HG02884 (cell line): ENCODE measurements at regions not wholly inside any gene's neighbourhood (a gene's known extent, or its start where the extent isn't known, plus 50 kb on each side); places are given as distances from the start of the nearest gene placed in this dataset.

Experiments
- ATAC-seq: cut with Tn5 transposase; IDR thresholded peaks from one replicate; pipeline ENCODE4 v1.9.1; 2021; ENCODE audit warnings: mild to moderate bottlenecking, moderate library complexity; ENCODE audit not compliant: unreplicated experiment

GRCh38 chr4:120526033-120526432 lies 396.5 kb downstream of the PRDM5 start:
- no peak for ATAC-seq

- ATAC-seq = no peak
Observed at GRCh38 chr4:120525106-120525505, 397.4 kb downstream of the PRDM5 start.

DNA sequence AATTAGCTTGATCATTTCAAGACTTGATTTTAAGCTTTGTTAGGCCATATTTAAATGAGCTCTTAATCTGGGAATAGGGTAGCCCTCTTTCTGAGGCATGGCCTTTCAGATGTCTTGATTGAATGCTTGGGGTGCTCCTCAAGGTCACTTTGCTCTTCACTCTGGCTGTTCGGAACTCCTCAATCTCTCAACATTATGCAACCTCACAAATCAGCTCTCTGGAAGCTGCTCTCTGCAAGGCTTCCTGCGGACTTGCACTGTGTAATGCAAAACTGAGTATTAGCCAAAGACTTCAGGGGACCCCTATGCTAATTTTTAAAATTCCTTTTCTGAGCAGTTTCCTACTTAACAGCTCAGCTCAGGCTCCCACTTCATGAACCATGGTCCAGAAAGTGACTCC lies 398.3 kb downstream of the PRDM5 start:
- no peak for ATAC-seq

GRCh38 chr4:120520761-120521160 lies 401.8 kb downstream of the PRDM5 start:
- ATAC-seq = no peak

- ATAC-seq = peak; percentile 76
Observed at GRCh38 chr4:120517966-120518365, 404.6 kb downstream of the PRDM5 start.

DNA sequence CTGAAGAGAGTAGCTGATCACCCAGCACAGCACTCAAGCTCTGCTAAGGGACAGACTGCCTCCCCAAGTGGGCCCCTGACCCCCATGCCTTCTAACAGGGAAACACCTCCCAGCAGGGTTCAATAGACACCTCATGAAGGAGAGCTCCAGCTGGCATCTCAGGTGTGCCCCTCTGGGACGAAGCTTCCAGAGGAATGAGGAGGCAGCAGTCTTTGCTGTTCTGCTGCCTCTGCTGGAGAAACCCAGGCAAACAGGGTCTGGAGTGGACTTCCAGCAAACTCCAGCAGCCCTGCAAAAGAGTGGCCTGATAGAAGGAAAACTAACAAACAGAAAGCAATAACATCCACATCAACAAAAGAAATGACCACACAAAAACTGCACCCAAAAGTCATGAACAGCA lies 412.8 kb downstream of the PRDM5 start:
- no peak for ATAC-seq

- no peak for ATAC-seq
Observed at GRCh38 chr4:120509222-120509621, 413.3 kb downstream of the PRDM5 start.

- ATAC-seq = no peak
Observed at GRCh38 chr4:120508036-120508435, 414.5 kb downstream of the PRDM5 start.

GRCh38 chr4:120506536-120506935 lies 416.0 kb downstream of the PRDM5 start:
- ATAC-seq = no peak

DNA sequence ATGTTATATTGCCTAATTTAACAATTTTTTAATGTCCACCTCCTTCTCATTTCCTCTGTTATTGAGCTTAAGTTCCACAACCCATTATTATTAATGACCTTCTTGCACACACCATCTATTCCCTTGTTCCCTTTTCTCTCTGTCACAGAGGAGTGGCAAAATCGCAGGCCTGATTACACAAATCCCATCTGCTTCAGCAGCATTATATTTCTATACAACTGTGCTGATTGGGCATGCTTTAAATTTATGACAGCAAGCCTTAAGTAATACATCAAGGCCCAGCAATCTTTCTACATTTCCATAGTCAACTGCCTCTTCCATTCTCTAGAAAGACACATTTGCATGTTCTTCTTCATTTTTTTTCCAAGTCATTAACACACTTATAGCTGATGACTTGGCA lies 423.8 kb downstream of the PRDM5 start:
- no peak for ATAC-seq

DNA sequence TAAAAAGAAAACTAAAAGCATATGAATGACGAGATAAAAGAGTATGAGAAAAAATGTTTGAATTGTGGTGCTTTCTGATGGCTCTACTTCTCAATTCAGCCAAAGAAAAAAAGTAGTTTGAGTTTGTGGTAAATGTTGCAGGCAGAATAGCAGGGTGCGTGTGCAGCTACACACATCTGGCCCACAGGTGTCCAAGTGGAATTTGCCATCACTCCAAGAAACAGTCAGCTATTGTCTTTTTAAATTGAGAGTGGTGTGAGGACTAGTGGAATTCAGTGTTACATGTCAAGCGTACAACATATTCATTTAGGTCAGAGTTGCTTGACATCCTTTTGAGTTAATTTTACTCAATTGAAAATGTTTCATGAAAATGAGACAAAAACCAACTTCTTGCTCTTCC lies 424.8 kb upstream of the MAD2L1 start:
- ATAC-seq = no peak

DNA sequence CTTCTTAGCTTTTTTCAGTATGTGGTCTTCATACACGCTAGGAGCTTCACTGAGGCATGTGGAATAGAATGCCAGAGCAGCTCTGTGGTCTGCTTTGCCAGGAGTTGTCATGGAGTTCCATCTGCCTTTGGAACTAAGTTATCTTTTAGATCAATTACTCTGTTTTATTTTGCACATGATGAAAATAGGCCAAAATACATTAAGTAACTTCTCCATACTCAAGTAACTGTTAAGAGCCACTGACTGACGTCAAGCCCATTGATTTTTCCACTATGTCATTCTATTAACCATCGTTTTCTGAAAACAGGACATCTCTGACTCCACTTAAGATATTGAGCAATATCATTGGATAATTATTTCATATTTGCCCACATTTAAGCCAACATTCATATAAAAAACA lies 415.1 kb upstream of the MAD2L1 start:
- ATAC-seq = no peak

- no peak for ATAC-seq
Observed at GRCh38 chr4:120472447-120473131, 405.9 kb upstream of the MAD2L1 start.

GRCh38 chr4:120466429-120466828 lies 399.8 kb upstream of the MAD2L1 start:
- no peak for ATAC-seq

DNA sequence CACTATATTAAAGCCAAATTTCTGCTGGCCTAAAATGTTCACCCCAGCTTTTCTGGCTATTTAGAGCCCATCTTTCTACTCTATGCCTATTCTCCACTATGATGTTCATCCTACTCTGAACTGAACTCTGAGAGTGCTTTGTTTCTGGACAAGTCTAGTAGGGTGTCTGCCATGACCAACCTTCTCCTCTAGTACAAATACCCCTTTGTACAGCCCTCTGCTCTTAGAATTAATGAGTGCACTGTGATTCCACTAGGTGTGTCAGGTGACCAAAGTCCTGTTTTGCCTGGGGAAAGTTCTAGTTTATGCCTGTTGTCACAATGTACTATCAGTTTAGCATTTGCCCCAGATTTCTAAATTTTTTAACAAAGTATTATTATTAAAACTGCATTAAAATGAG lies 388.1 kb upstream of the MAD2L1 start:
- ATAC-seq = no peak

- no peak for ATAC-seq
Observed at GRCh38 chr4:120452536-120452935, 385.9 kb upstream of the MAD2L1 start.

DNA sequence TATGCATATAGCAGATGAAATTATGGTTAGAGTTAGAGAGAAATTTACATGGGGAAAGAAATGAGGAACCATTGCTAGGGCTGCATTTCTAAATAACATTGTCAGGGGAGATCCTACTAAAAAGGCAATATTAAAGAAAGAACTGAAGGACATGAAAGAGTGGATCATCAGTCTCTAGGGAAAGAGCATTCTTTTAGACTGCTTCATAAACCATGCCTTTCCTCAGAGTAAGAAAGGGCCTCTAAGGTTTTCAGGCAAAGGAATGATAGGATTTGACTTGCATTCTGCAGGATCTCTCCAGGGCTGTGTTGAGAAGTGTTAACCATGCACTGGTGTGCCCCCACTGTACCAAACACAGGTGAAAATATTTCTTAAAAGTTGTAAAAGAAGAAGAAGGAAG lies 385.4 kb upstream of the MAD2L1 start:
- no peak for ATAC-seq

DNA sequence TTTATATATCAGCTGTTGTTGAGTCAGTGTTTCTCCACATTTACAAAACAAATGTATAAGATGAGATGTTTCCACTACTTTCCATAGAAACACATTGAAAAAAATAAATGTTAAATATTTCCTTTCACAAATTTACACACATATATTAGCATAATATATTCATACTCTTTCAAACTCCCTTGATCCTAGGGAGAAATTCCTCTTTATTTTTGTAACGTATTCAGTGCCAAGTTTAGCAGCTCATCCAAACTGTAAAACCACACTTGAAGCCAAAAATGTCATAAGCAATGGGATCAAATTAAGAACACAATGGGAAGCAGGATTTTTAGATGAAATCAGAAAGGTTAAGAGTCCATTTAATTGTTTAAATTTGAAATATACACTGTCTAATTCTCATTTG lies 381.1 kb upstream of the MAD2L1 start:
- no peak for ATAC-seq

GRCh38 chr4:120446051-120446567 lies 379.5 kb upstream of the MAD2L1 start:
- ATAC-seq = peak; percentile 77

DNA sequence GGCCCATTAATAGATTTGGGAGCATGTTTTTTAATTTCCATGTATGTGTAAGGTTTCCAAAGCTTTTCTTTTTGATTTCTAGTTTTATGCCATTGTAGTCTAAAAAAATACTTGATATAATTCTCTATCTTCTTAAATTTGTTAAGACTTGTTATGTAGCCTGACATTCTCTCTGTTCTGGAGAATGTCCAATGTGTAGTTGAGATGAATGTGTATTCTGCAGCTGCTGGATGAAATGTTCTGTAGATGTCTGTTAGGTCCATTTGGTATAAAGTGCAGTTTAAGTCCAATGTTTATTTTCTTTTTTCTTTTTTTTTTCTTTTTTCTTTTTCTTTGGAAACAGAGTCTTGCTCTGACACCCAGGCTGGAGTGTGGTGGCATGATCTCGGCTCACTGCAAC lies 378.5 kb upstream of the MAD2L1 start:
- ATAC-seq = no peak

GRCh38 chr4:120443116-120443515 lies 376.5 kb upstream of the MAD2L1 start:
- no peak for ATAC-seq

- ATAC-seq = no peak
Observed at GRCh38 chr4:120440730-120441129, 374.1 kb upstream of the MAD2L1 start.

DNA sequence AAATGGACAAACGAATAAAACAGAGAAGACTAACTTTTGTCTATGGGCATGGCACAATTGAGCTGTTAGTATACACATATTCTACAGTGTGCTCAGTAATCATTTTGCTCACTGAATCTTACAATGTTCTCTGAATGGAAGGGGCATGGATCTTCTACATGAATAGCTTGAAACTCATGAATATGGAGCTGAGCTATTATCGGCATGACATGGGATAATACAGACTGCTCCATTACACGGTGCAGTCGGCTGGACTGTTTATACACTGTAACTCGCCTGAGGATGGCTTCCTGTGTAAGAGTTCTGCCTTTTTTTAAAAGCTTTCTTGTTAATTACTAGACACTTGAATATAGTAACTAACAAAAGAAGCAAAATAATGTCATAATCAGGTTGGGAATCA lies 368.5 kb upstream of the MAD2L1 start:
- no peak for ATAC-seq
